GM12878 (cell line): ENCODE measurements at regions not wholly inside any gene's neighbourhood (a gene's known extent, or its start where the extent isn't known, plus 50 kb on each side); places are given as distances from the start of the nearest gene placed in this dataset.

Experiments used
- ATAC-seq: fragments of 200-7000 bp; cut with Tn5 transposase; 3 replicates; pipeline ENCODE4 v1.9.1; 2020; ENCODE audit warnings: mild to moderate bottlenecking, moderate library complexity
- BruUV-seq: library from RNA; stranded (reverse); fragments of 400-500 nt; replicated peaks from 2 replicates; lab custom pipeline; 2021; lab: Mats Ljungman, UMichigan
- CTCF ChIA-PET: fragments of 300-600 bp; sonication (Branson Sonifier 250); formaldehyde crosslinking; extraction: SDS; loops from one replicate; lab custom pipeline; 2021; ENCODE audit warnings: inconsistent platforms; lab: Yijun Ruan, JAX
- POLR2A ChIA-PET: fragments of 350-600 bp; formaldehyde crosslinking; extraction: SDS; loops from one replicate; lab custom pipeline; 2021; ENCODE audit warnings: inconsistent platforms; lab: Charles Lee
- RAD21 ChIA-PET: fragments of 300-600 bp; sonication (Branson Sonifier 250); formaldehyde crosslinking; loops from one replicate; lab custom pipeline; 2023; ENCODE audit warnings: antibody characterized with exemption; ENCODE audit not compliant: unreplicated experiment; lab: Charles Lee
- SMC1A ChIA-PET: fragments of 300-600 bp; sonication (Branson Sonifier 250); formaldehyde crosslinking; loops from one replicate; lab custom pipeline; 2023; ENCODE audit not compliant: unreplicated experiment, uncharacterized antibody; lab: Charles Lee
- DNase-seq: peaks from one replicate; pipeline ENCODE4 v3.0.0-alpha.2; 2011; ENCODE audit warnings: low read depth, low spot score
- FAIRE-seq: peaks from 3 replicates; lab custom pipeline; 2011; peaks lifted over from hg19 to GRCh38; lab: Jason Lieb, UNC
- H2AFZ ChIP-seq: 2 replicates; pipeline ENCODE4 v1.6.0; 2011; ENCODE audit warnings: low read depth, low read length, control low read depth; ENCODE audit not compliant: control insufficient read depth
- H3K27ac ChIP-seq: 2 replicates; pipeline ENCODE4 v1.5.1; 2011; ENCODE audit warnings: control low read depth; ENCODE audit not compliant: control insufficient read depth, insufficient read depth
- H3K27me3 ChIP-seq, 2 experiments: replicated peaks in 1 of 2; 2 replicates each; pipeline versions ENCODE4 v1.6.0 to v1.6.1; 2011; ENCODE audit warnings: low read length in 1 of 2; ENCODE audit not compliant: control insufficient read depth in 2 of 2, insufficient read depth in 2 of 2
- H3K36me3 ChIP-seq, 2 experiments: 2 replicates each; pipeline ENCODE4 v1.5.1; 2011; ENCODE audit warnings: low read length in 1 of 2; ENCODE audit not compliant: control insufficient read depth in 2 of 2, insufficient read depth in 2 of 2
- H3K4me1 ChIP-seq: 2 replicates; pipeline ENCODE4 v1.6.1; 2011; ENCODE audit warnings: mild to moderate bottlenecking, low read length, moderate library complexity, mixed read lengths; ENCODE audit not compliant: control insufficient read depth, insufficient read depth
- H3K4me2 ChIP-seq: 2 replicates; pipeline ENCODE4 v1.6.0; 2011; ENCODE audit warnings: control low read depth; ENCODE audit not compliant: control insufficient read depth, insufficient read depth
- H3K4me3 ChIP-seq: fragments of 200-600 bp; sonication (generic); 2 replicates; pipeline ENCODE4 v1.5.1; 2016
- H3K79me2 ChIP-seq: 2 replicates; pipeline ENCODE4 v1.6.0; 2011; ENCODE audit warnings: low read length; ENCODE audit not compliant: control insufficient read depth, insufficient read depth
- H3K9ac ChIP-seq: 2 replicates; pipeline ENCODE4 v1.8.0; 2011; ENCODE audit warnings: low read length, control low read depth, mixed read lengths; ENCODE audit not compliant: control insufficient read depth, insufficient read depth
- H3K9me3 ChIP-seq: replicated peaks from 3 replicates; pipeline ENCODE4 v1.5.1; 2011; ENCODE audit warnings: mild to moderate bottlenecking, low read length; ENCODE audit not compliant: control insufficient read depth, insufficient read depth
- H4K20me1 ChIP-seq: 2 replicates; pipeline ENCODE4 v1.6.0; 2011; ENCODE audit not compliant: control insufficient read depth, insufficient read depth
- ATF2 ChIP-seq: IDR thresholded peaks from 2 replicates; pipeline ENCODE4 v1.6.1; 2012; ENCODE audit warnings: low read length, inconsistent platforms
- IKZF2 ChIP-seq, 2 experiments: fragments of 450-650 bp; IDR thresholded peaks; 2 replicates each; pipeline ENCODE4 v1.6.1; 2017; ENCODE audit warnings: mild to moderate bottlenecking in 2 of 2, moderate library complexity in 2 of 2
- IRF4 ChIP-seq: IDR thresholded peaks from 2 replicates; pipeline ENCODE4 v1.6.1; 2011; ENCODE audit warnings: low read depth, low read length
- JUNB ChIP-seq: IDR thresholded peaks from 2 replicates; pipeline ENCODE4 v1.6.1; 2016; ENCODE audit warnings: antibody characterized with exemption, mild to moderate bottlenecking
- KDM1A ChIP-seq: fragments of 200-600 bp; sonication (generic); IDR thresholded peaks from 2 replicates; pipeline ENCODE4 v1.6.1; 2016; ENCODE audit warnings: borderline replicate concordance
- NFYA ChIP-seq: IDR thresholded peaks from 2 replicates; pipeline ENCODE4 v1.6.1; 2011; ENCODE audit warnings: low read depth, mild to moderate bottlenecking, low read length, improper control_type of control experiment, borderline replicate concordance
- NR2C1 ChIP-seq: fragments of 450-650 bp; IDR thresholded peaks from 2 replicates; pipeline ENCODE4 v1.6.1; 2017; ENCODE audit warnings: antibody characterized with exemption, mild to moderate bottlenecking, moderate library complexity
- NRF1 ChIP-seq: conservative IDR thresholded peaks from 2 replicates; pipeline ENCODE4 v1.6.1; 2011; ENCODE audit warnings: mild to moderate bottlenecking, low read depth, low read length, improper control_type of control experiment
- TCF12 ChIP-seq: IDR thresholded peaks from 2 replicates; pipeline ENCODE4 v1.6.1; 2011; ENCODE audit warnings: low read depth, mild to moderate bottlenecking, low read length
- ZBTB11 ChIP-seq: fragments of 450-650 bp; formaldehyde crosslinking; IDR thresholded peaks from 2 replicates; pipeline ENCODE4 v1.5.0; 2022; ENCODE audit warnings: mild to moderate bottlenecking, missing genetic modification characterization
- WGBS: methylation state at CpG from one replicate; pipeline ENCODE4 v1.1.6; 2016; ENCODE audit warnings: low lambda C conversion rate; ENCODE audit not compliant: insufficient replicate concordance, insufficient coverage; ENCODE audit errors: missing lambda C conversion rate; 5-methylcytosine and 5-hydroxymethylcytosine counted together
- in situ Hi-C: fragments of 300-500 bp; cut with MboI; formaldehyde crosslinking; loops from 9 replicates; pipeline ENCODE4 v1.14.3; 2018; ENCODE audit warnings: mixed read lengths
- intact Hi-C: fragments of 100-400 bp; cut with micrococcal nuclease; formaldehyde crosslinking; loops from one replicate; pipeline ENCODE4 v1.14.2; 2022; ENCODE audit not compliant: unreplicated experiment
- TF ChIP-seq, protein P1 (sequence below): IDR thresholded peaks from 2 replicates; pipeline ENCODE4 v1.6.1; 2011; ENCODE audit warnings: borderline replicate concordance, low read depth, mild to moderate bottlenecking, moderate library complexity, low read length; ENCODE audit not compliant: insufficient read depth, poor library complexity, severe bottlenecking

GRCh38 chr19:32154418-32154817 lies 191.0 kb upstream of the ZNF507 start:
- CTCF ChIA-PET = no interaction called here
- ATAC-seq (no peak), FAIRE-seq (no peak), DNase-seq (no peak)
- SMC1A ChIA-PET = no interaction called here
- TF ChIP-seq KDM1A (no peak), IKZF2 (IDR thresholded peaks at IDR 0.05) (no peak), NRF1 (no peak), ATF2 (no peak), TCF12 (no peak), IRF4 (no peak)
- H3K36me3 ChIP-seq = no peaks in the 10 kb centered on the region
- no peaks in the 10 kb centered on the region for H3K79me2 ChIP-seq
- POLR2A ChIA-PET = no interaction called here
- H3K27me3 ChIP-seq = no peaks in the 10 kb centered on the region
- 46% methylated on average over 4 of the region's 4 CpGs for WGBS
- H2AFZ ChIP-seq = no peak overlapping the region
- H3K4me2 ChIP-seq = no peak overlapping the region
- no peak overlapping the region for H3K9ac ChIP-seq
- H3K27ac ChIP-seq = no peak overlapping the region
- RAD21 ChIA-PET = no interaction called here
- H3K4me3 ChIP-seq = no peak overlapping the region
- H3K9me3 ChIP-seq = no peaks in the 10 kb centered on the region
- intact Hi-C loops = no loop called here
- in situ Hi-C loops = no loop called here
- no TSS peak for BruUV-seq
- H3K4me1 ChIP-seq = no peaks in the 10 kb centered on the region
- H4K20me1 ChIP-seq = no peaks in the 10 kb centered on the region

DNA sequence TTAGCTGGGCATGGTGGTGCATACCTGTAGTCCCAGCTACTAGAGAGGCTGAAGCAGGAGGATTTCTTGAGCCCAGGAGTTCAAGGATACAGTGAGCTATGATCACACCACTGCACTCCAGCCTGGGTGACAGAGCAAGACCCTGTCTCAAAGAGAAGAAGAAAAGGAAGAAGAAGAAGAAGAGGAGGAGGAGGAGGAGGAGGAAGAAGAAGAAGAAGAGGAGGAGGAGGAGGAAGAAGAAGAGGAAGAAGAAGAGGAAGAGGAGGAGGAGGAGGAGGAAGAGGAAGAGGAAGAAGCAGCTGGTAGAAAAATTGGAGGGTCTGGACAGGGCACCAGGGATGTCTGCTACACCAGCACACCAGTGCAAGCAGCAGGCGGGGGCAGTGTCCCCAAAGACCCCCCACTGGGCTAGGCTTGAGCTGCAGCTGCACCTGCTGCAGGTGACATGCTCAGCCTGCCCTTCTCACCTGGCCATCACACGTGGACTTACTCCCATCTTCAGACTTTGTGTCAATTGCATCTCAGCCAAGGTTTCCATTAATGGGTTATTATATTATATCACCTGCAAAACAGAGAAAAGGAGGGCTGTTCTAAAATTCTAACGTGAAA lies 180.9 kb upstream of the ZNF507 start:
- no TSS peak for BruUV-seq
- no peaks in the 10 kb centered on the region; the same call in 2 of the 3 replicates for H3K9me3 ChIP-seq
- H3K79me2 ChIP-seq = no peaks in the 10 kb centered on the region
- DNase-seq (no peak), ATAC-seq (no peak), FAIRE-seq (no peak)
- H3K9ac ChIP-seq = no peak overlapping the region
- no peaks in the 10 kb centered on the region for H4K20me1 ChIP-seq
- 0% methylated on average over 3 of the region's 3 CpGs for WGBS
- POLR2A ChIA-PET = no interaction called here
- in situ Hi-C loops = no loop called here
- no peak overlapping the region for H2AFZ ChIP-seq
- H3K4me2 ChIP-seq = no peak overlapping the region
- CTCF ChIA-PET = no interaction called here
- no peak overlapping the region for H3K4me3 ChIP-seq
- no peak overlapping the region for H3K27ac ChIP-seq
- SMC1A ChIA-PET = no interaction called here
- RAD21 ChIA-PET = no interaction called here
- no peaks in the 10 kb centered on the region for H3K36me3 ChIP-seq
- H3K4me1 ChIP-seq = no peaks in the 10 kb centered on the region
- H3K27me3 ChIP-seq = no peaks in the 10 kb centered on the region
- intact Hi-C loops = no loop called here
- TF ChIP-seq NFYA (no peak), ZBTB11 (CRISPR knock-in tag) (no peak), JUNB (no peak), NR2C1 (no peak)
- TF ChIP-seq, protein P1, sequence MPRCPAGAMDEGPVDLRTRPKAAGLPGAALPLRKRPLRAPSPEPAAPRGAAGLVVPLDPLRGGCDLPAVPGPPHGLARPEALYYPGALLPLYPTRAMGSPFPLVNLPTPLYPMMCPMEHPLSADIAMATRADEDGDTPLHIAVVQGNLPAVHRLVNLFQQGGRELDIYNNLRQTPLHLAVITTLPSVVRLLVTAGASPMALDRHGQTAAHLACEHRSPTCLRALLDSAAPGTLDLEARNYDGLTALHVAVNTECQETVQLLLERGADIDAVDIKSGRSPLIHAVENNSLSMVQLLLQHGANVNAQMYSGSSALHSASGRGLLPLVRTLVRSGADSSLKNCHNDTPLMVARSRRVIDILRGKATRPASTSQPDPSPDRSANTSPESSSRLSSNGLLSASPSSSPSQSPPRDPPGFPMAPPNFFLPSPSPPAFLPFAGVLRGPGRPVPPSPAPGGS = no peak
